Neural progenitor cell (in vitro differentiated cells): ENCODE measurements at regions not wholly inside any gene's neighbourhood (a gene's known extent, or its start where the extent isn't known, plus 50 kb on each side); places are given as distances from the start of the nearest gene placed in this dataset.

Experiments
- DNase-seq: peaks from one replicate; pipeline ENCODE4 v3.0.0-alpha.2; 2016; ENCODE audit warnings: low spot score
- H2AFZ ChIP-seq: fragments of 200-600 bp; sonication (generic); replicated peaks from 2 replicates; pipeline ENCODE4 v1.6.1; 2016; ENCODE audit warnings: antibody characterized with exemption
- H3F3A ChIP-seq: fragments of 200-600 bp; sonication (generic); 2 replicates; pipeline ENCODE4 v1.6.1; 2016; ENCODE audit warnings: antibody characterized with exemption, low read depth
- H3K27ac ChIP-seq: fragments of 200-600 bp; sonication (generic); 2 replicates; pipeline ENCODE4 v1.5.1; 2016; ENCODE audit warnings: mild to moderate bottlenecking
- H3K27me3 ChIP-seq: fragments of 200-600 bp; sonication (generic); 2 replicates; pipeline ENCODE4 v1.6.1; 2016; ENCODE audit warnings: mild to moderate bottlenecking, moderate library complexity
- H3K36me3 ChIP-seq: fragments of 200-600 bp; sonication (generic); 2 replicates; pipeline ENCODE4 v1.5.1; 2016
- H3K4me1 ChIP-seq: fragments of 200-600 bp; sonication (generic); 2 replicates; pipeline ENCODE4 v1.6.1; 2016; ENCODE audit warnings: mixed run types
- H3K4me2 ChIP-seq: fragments of 200-600 bp; sonication (generic); 2 replicates; pipeline ENCODE4 v1.6.1; 2016
- H3K4me3 ChIP-seq: fragments of 200-600 bp; sonication (generic); 2 replicates; pipeline ENCODE4 v1.5.1; 2016
- H3K79me2 ChIP-seq: fragments of 200-600 bp; sonication (generic); 2 replicates; pipeline ENCODE4 v1.6.1; 2016; ENCODE audit warnings: low read depth
- H3K9ac ChIP-seq: fragments of 200-600 bp; sonication (generic); 2 replicates; pipeline ENCODE4 v1.6.1; 2016
- H3K9me3 ChIP-seq: fragments of 200-600 bp; sonication (generic); 2 replicates; pipeline ENCODE4 v1.5.1; 2016; ENCODE audit warnings: low read depth
- H4K20me1 ChIP-seq: fragments of 200-600 bp; sonication (generic); 2 replicates; pipeline ENCODE4 v1.6.1; 2016; ENCODE audit warnings: low read depth
- H3K27ac Mint-ChIP-seq: 3 replicates; pipeline ENCODE4 v1.8.0; 2021; ENCODE audit warnings: mixed read lengths
- H3K27me3 Mint-ChIP-seq: 2 replicates; pipeline ENCODE4 v1.8.0; 2022; ENCODE audit warnings: low read depth, mild to moderate bottlenecking, inconsistent platforms, moderate library complexity, mixed read lengths; ENCODE audit not compliant: insufficient read depth
- H3K36me3 Mint-ChIP-seq: 3 replicates; pipeline ENCODE4 v1.8.0; 2021; ENCODE audit warnings: mixed read lengths
- H3K4me1 Mint-ChIP-seq: 3 replicates; pipeline ENCODE4 v1.8.0; 2021; ENCODE audit warnings: mixed read lengths
- H3K4me3 Mint-ChIP-seq: 3 replicates; pipeline ENCODE4 v1.8.0; 2021; ENCODE audit warnings: mild to moderate bottlenecking, moderate library complexity, mixed read lengths
- H3K9me3 Mint-ChIP-seq: 3 replicates; pipeline ENCODE4 v1.8.0; 2020; ENCODE audit warnings: mixed read lengths
- EZH2 ChIP-seq: fragments of 200-600 bp; sonication (generic); IDR thresholded peaks from 2 replicates; pipeline ENCODE4 v1.6.1; 2017; ENCODE audit warnings: antibody characterized with exemption, mild to moderate bottlenecking, moderate library complexity
- EZH2phosphoT487 ChIP-seq: fragments of 200-600 bp; sonication (generic); IDR thresholded peaks from 2 replicates; pipeline ENCODE4 v1.6.1; 2017; ENCODE audit warnings: antibody characterized with exemption
- TF ChIP-seq, protein P1 (sequence below): fragments of 200-600 bp; sonication (generic); IDR thresholded peaks from 2 replicates; pipeline ENCODE4 v1.5.1; 2017; ENCODE audit warnings: antibody characterized with exemption, mild to moderate bottlenecking

DNA sequence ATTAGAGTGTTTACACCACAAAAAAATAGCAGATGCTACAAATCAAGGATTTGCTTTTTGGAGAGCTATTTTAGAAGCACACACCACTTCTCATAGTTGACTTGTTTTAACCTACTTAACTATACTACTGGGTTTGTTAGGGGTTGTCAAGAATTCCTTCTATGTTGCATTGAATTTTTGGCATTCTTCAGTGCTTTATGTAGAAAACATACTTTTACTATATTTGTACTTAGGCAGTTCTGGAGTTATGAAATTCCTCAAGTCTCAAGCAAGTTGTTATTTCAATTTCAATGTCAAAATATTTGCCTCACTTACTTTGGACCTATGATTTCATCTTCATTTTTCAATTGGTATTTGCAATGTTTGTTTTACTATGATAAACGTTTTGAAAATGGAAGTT is 449.6 kb downstream of the GLUD2 start:
- Histone ChIP-seq H3K36me3 (no peaks in the 10 kb centered on the region), H2AFZ (no peak overlapping the region), H3K4me2 (no peak overlapping the region), H3K4me3 (no peak overlapping the region), H4K20me1 (no peaks in the 10 kb centered on the region), H3F3A (no peaks in the 10 kb centered on the region), H3K79me2 (no peaks in the 10 kb centered on the region), H3K27ac (no peak overlapping the region), H3K9me3 (peaks cover 7% of the 10 kb centered on the region), H3K4me1 (no peaks in the 10 kb centered on the region), H3K9ac (no peak overlapping the region), H3K27me3 (no peaks in the 10 kb centered on the region)
- Mint-ChIP-seq H3K27me3 (no peaks in the 10 kb centered on the region), H3K4me3 (no peak overlapping the region), H3K4me1 (no peaks in the 10 kb centered on the region), H3K36me3 (no peaks in the 10 kb centered on the region), H3K9me3 (no peaks in the 10 kb centered on the region), H3K27ac (no peak overlapping the region)
- DNase-seq, result no peak
- TF ChIP-seq EZH2phosphoT487 (no peak), EZH2 (no peak)
- TF ChIP-seq, protein P1, sequence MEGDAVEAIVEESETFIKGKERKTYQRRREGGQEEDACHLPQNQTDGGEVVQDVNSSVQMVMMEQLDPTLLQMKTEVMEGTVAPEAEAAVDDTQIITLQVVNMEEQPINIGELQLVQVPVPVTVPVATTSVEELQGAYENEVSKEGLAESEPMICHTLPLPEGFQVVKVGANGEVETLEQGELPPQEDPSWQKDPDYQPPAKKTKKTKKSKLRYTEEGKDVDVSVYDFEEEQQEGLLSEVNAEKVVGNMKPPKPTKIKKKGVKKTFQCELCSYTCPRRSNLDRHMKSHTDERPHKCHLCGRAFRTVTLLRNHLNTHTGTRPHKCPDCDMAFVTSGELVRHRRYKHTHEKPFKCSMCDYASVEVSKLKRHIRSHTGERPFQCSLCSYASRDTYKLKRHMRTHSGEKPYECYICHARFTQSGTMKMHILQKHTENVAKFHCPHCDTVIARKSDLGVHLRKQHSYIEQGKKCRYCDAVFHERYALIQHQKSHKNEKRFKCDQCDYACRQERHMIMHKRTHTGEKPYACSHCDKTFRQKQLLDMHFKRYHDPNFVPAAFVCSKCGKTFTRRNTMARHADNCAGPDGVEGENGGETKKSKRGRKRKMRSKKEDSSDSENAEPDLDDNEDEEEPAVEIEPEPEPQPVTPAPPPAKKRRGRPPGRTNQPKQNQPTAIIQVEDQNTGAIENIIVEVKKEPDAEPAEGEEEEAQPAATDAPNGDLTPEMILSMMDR, result no peak

DNA sequence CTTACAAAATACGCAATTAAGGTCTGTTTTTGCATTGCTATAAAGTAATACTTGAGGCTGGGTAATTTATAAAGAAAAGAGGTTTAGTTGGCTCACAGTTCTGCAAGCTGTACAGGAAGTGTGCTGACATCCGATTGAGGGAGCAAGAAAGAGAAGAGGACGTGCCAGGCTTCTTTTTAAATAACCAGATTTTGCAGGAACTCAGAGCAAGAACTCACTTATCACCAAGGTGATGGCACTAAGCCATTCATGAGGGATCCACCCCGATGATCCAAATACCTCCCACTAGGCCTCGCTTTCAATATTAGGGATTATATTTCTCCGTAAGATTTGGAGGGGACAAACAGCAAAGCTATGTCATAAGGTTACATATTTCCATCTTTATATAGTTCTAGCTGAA is 456.7 kb downstream of the GLUD2 start:
- H3K27me3 ChIP-seq, result no peaks in the 10 kb centered on the region
- Mint-ChIP-seq H3K4me1 (peaks cover 4% of the 10 kb centered on the region), H3K27ac (no peak overlapping the region), H3K4me3 (no peak overlapping the region), H3K9me3 (no peaks in the 10 kb centered on the region), H3K36me3 (no peaks in the 10 kb centered on the region), H3K27me3 (peaks cover 2% of the 10 kb centered on the region)
- H3F3A ChIP-seq, result peaks cover 6% of the 10 kb centered on the region
- no peaks in the 10 kb centered on the region for H3K4me1 ChIP-seq
- H2AFZ ChIP-seq, result no peak overlapping the region
- H3K4me3 ChIP-seq, result no peak overlapping the region
- peaks cover 2% of the 10 kb centered on the region for H3K9me3 ChIP-seq
- DNase-seq, result no peak
- H4K20me1 ChIP-seq, result no peaks in the 10 kb centered on the region
- H3K27ac ChIP-seq, result no peak overlapping the region
- no peaks in the 10 kb centered on the region for H3K79me2 ChIP-seq
- TF ChIP-seq EZH2 (no peak), EZH2phosphoT487 (no peak)
- TF ChIP-seq, protein P1, result no peak
- no peak overlapping the region for H3K9ac ChIP-seq
- no peaks in the 10 kb centered on the region for H3K36me3 ChIP-seq
- no peak overlapping the region for H3K4me2 ChIP-seq

DNA sequence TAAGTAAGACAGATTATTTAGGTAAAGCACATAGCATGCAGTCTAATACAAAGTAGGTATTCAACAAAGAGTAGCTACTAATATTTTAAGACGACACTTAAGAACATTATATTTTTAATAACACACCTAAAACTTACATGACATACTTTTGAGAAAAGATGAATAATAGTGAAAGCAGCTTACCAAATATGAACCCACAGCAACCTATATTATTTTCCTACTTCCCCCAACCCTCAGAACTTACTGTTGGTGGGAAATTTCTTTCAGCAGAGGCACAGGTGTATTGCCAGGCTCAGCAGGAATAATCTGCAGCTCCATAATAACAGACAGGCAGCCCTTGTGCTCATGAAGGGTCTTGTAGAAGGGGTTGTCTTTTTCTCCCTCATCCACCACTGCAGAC is 498.9 kb downstream of the GLUD2 start:
- H3K4me2 ChIP-seq, result no peak overlapping the region
- H3K4me1 Mint-ChIP-seq, result no peaks in the 10 kb centered on the region
- H3K27ac Mint-ChIP-seq, result no peak overlapping the region
- H2AFZ ChIP-seq, result no peak overlapping the region
- H3K36me3 Mint-ChIP-seq, result no peaks in the 10 kb centered on the region
- TF ChIP-seq EZH2 (no peak), EZH2phosphoT487 (no peak)
- TF ChIP-seq, protein P1, result no peak
- peaks cover 4% of the 10 kb centered on the region for H3K9me3 Mint-ChIP-seq
- H3K36me3 ChIP-seq, result peaks cover 8% of the 10 kb centered on the region
- no peaks in the 10 kb centered on the region for H3K27me3 Mint-ChIP-seq
- no peaks in the 10 kb centered on the region for H3K27me3 ChIP-seq
- no peak overlapping the region for H3K4me3 ChIP-seq
- DNase-seq, result no peak
- H3K27ac ChIP-seq, result no peak overlapping the region
- no peak overlapping the region for H3K9ac ChIP-seq
- no peaks in the 10 kb centered on the region for H3K4me1 ChIP-seq
- no peaks in the 10 kb centered on the region for H3K79me2 ChIP-seq
- no peak overlapping the region for H3K4me3 Mint-ChIP-seq
- no peaks in the 10 kb centered on the region for H3F3A ChIP-seq
- peaks cover 14% of the 10 kb centered on the region for H3K9me3 ChIP-seq
- no peaks in the 10 kb centered on the region for H4K20me1 ChIP-seq

DNA sequence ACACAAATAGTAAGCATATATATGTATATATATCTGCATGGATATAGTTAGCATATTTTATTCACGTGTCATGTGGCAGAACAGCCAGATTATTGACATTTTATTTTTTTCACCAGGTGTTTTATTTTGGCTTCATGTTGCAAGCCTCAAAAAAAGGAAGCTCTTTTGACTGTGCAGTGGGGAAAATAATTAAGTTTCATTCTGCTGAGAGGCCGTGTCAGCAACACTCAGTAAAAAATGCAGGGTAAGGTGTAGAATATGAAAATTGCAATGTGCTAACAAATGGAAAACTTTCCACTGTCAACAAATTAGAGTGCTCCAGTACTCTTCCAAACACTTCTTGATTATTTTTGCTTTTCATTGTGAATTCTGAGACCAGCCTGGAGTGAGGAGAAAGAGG is 511.5 kb downstream of the GLUD2 start:
- H3K9ac ChIP-seq, result no peak overlapping the region

More for the DNA sequence above, 511.5 kb downstream of the GLUD2 start:
- Histone ChIP-seq H3K27ac (no peak overlapping the region), H3K4me1 (no peaks in the 10 kb centered on the region), H4K20me1 (no peaks in the 10 kb centered on the region), H3K36me3 (no peaks in the 10 kb centered on the region), H3K4me3 (no peak overlapping the region), H3K27me3 (no peaks in the 10 kb centered on the region), H2AFZ (no peak overlapping the region), H3K79me2 (no peaks in the 10 kb centered on the region), H3K4me2 (no peak overlapping the region), H3K9me3 (peaks cover 6% of the 10 kb centered on the region), H3F3A (no peaks in the 10 kb centered on the region)
- H3K9me3 Mint-ChIP-seq, result no peaks in the 10 kb centered on the region
- TF ChIP-seq EZH2phosphoT487 (no peak), EZH2 (no peak)
- TF ChIP-seq, protein P1, result no peak
- no peak overlapping the region for H3K4me3 Mint-ChIP-seq
- H3K36me3 Mint-ChIP-seq, result no peaks in the 10 kb centered on the region
- DNase-seq, result no peak
- peaks cover 5% of the 10 kb centered on the region for H3K4me1 Mint-ChIP-seq
- H3K27me3 Mint-ChIP-seq, result no peaks in the 10 kb centered on the region
- no peak overlapping the region for H3K27ac Mint-ChIP-seq
